A549 (cell line): ENCODE measurements at regions not wholly inside any gene's neighbourhood (a gene's known extent, or its start where the extent isn't known, plus 50 kb on each side); places are given as distances from the start of the nearest gene placed in this dataset.

Experiments used
- BHLHE40 ChIP-seq: IDR thresholded peaks from 2 replicates; pipeline ENCODE4 v1.6.1; 2012; ENCODE audit warnings: low read depth, low read length, inconsistent platforms
- EHF ChIP-seq: fragments of 250-450 bp; sonication (Bioruptor Pico); IDR thresholded peaks from 2 replicates; pipeline ENCODE4 v1.5.0; 2020; ENCODE audit warnings: mild to moderate bottlenecking
- EP300 ChIP-seq, 2 experiments: fragments of >200 bp; sonication (Bioruptor Twin); formaldehyde crosslinking; IDR thresholded peaks; 2 replicates in 1 of 2; 3 replicates in 1 of 2; pipeline ENCODE4 v1.6.1; 2016 to 2017
- FOSB ChIP-seq: fragments of 250-450 bp; sonication (Bioruptor Pico); IDR thresholded peaks from 2 replicates; pipeline ENCODE4 v1.5.0; 2020; ENCODE audit warnings: mild to moderate bottlenecking, moderate library complexity
- JUN ChIP-seq, 2 experiments: fragments of >200 bp; sonication (Bioruptor Twin); formaldehyde crosslinking; IDR thresholded peaks; 2 replicates in 1 of 2; 3 replicates in 1 of 2; pipeline ENCODE4 v1.6.1; 2016 to 2017
- POLR2A ChIP-seq: IDR thresholded peaks from 2 replicates; pipeline ENCODE4 v1.6.1; 2012; ENCODE audit warnings: mild to moderate bottlenecking, low read length
- TF ChIP-seq, protein P1 (sequence below): fragments of >200 bp; sonication (Bioruptor Twin); formaldehyde crosslinking; IDR thresholded peaks from 3 replicates; pipeline ENCODE4 v1.5.1; 2016

DNA sequence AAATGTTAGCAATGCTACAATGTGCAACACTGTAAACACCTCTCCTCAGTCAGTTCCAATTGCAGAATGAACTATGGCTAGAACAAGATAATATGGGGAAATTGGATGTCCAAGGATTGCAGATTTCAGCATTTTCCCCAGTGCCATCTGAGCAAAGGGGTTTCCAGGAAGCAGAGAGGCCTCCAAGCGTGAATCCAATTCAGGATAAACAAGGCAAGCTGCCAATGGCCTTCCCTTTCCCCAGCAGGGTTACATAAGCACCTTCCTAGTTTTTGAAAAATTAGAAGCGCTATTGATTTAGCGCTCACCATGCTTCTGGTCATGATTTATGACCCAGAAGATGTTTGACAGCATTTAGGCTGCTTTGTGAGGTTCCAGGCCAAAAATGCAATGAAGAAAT lies 223.0 kb upstream of the GATB start:
- TF ChIP-seq, protein P1, sequence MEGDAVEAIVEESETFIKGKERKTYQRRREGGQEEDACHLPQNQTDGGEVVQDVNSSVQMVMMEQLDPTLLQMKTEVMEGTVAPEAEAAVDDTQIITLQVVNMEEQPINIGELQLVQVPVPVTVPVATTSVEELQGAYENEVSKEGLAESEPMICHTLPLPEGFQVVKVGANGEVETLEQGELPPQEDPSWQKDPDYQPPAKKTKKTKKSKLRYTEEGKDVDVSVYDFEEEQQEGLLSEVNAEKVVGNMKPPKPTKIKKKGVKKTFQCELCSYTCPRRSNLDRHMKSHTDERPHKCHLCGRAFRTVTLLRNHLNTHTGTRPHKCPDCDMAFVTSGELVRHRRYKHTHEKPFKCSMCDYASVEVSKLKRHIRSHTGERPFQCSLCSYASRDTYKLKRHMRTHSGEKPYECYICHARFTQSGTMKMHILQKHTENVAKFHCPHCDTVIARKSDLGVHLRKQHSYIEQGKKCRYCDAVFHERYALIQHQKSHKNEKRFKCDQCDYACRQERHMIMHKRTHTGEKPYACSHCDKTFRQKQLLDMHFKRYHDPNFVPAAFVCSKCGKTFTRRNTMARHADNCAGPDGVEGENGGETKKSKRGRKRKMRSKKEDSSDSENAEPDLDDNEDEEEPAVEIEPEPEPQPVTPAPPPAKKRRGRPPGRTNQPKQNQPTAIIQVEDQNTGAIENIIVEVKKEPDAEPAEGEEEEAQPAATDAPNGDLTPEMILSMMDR: no peak
- TF ChIP-seq BHLHE40: no peak
- no peak for TF ChIP-seq FOSB (CRISPR knock-in tag)
- TF ChIP-seq EP300 (IDR thresholded peaks at IDR 0.05): no peak
- no peak for TF ChIP-seq JUN (IDR thresholded peaks at IDR 0.05)
- no peak for TF ChIP-seq EHF (CRISPR knock-in tag)
- TF ChIP-seq POLR2A: no peak
